Mesothelial cell of epicardium (in vitro differentiated cells): ENCODE measurements at regions not wholly inside any gene's neighbourhood (a gene's known extent, or its start where the extent isn't known, plus 50 kb on each side); places are given as distances from the start of the nearest gene placed in this dataset.

Experiments
- DNase-seq, 2 experiments: peaks; one replicate each; pipeline ENCODE4 v3.0.0; 2021; ENCODE audit warnings: low spot score in 2 of 2; ENCODE audit not compliant: unreplicated experiment in 2 of 2
- H3K27ac Mint-ChIP-seq: 2 replicates; pipeline ENCODE4 v1.8.0; 2021; ENCODE audit warnings: mixed read lengths
- H3K27me3 Mint-ChIP-seq: 2 replicates; pipeline ENCODE4 v1.8.0; 2021; ENCODE audit warnings: low read depth, mixed read lengths
- H3K36me3 Mint-ChIP-seq: 2 replicates; pipeline ENCODE4 v1.8.0; 2021; ENCODE audit warnings: mixed read lengths
- H3K4me1 Mint-ChIP-seq: 2 replicates; pipeline ENCODE4 v1.8.0; 2021; ENCODE audit warnings: mixed read lengths
- H3K4me3 Mint-ChIP-seq: 2 replicates; pipeline ENCODE4 v1.8.0; 2021; ENCODE audit warnings: mild to moderate bottlenecking, moderate library complexity, mixed read lengths
- H3K9me3 Mint-ChIP-seq: 2 replicates; pipeline ENCODE4 v1.8.0; 2021; ENCODE audit warnings: mixed read lengths
- CTCF ChIP-seq: fragments of 200-600 bp; sonication (generic); IDR thresholded peaks from one replicate; pipeline ENCODE4 v1.5.0; 2021; ENCODE audit warnings: antibody characterized with exemption; ENCODE audit not compliant: unreplicated experiment

DNA sequence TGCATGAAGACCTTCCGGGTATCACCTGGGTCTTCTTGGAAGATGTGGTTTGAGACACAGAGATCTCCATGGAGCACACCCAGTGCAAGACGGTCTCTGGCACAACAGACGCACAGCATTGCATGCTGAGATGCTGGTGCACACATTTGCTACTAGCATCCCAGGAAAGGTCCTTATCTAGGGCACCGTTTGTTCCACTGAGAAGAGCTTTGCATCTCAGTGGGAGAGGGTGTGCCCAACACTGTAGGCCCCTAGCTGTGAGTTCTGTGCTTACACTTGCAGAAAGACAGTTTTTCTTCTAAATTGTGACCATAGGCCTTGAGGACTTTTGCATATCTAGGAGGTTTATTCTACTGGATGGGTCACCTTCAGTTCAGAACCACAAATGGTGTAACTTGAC, 554.1 kb downstream of the MATN1 start:
- no peak for TF ChIP-seq CTCF
- peaks cover 46% of the 10 kb centered on the region for H3K27me3 Mint-ChIP-seq
- no peaks in the 10 kb centered on the region for H3K4me1 Mint-ChIP-seq
- no peak overlapping the region for H3K27ac Mint-ChIP-seq
- H3K36me3 Mint-ChIP-seq: no peaks in the 10 kb centered on the region
- H3K4me3 Mint-ChIP-seq: no peak overlapping the region
- peaks cover 4% of the 10 kb centered on the region for H3K9me3 Mint-ChIP-seq
- DNase-seq: no peak

- Mint-ChIP-seq H3K36me3 (no peaks in the 10 kb centered on the region), H3K9me3 (peaks cover 4% of the 10 kb centered on the region), H3K27ac (no peak overlapping the region), H3K4me3 (no peak overlapping the region), H3K27me3 (peaks cover 47% of the 10 kb centered on the region), H3K4me1 (no peaks in the 10 kb centered on the region)
- DNase-seq: no peak
- no peak for TF ChIP-seq CTCF
These were observed 557.2 kb downstream of the MATN1 start for GRCh38 chr1:30166174-30166573.

DNA sequence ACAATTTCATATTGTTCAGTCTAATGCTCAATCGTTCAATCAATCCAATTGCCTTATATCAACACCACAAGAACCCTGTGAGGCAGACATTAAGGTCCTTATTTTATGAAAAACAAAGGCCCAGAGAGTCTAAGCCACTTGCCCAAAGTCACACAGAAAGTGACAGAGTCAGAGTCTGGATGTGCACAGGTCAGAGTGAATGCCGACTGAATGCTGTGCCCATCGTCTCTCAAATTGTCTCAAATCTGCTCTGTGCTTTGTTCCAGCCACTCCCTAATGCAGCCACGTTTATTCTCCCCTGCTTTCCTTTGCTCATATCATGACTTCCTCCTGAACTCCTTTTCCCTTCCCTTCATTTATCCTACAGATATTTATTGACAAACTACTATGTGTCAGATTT, 558.3 kb downstream of the MATN1 start:
- Mint-ChIP-seq H3K27me3 (peaks cover 46% of the 10 kb centered on the region), H3K27ac (no peak overlapping the region), H3K4me3 (no peak overlapping the region), H3K36me3 (no peaks in the 10 kb centered on the region), H3K9me3 (peaks cover 4% of the 10 kb centered on the region), H3K4me1 (no peaks in the 10 kb centered on the region)
- no peak for TF ChIP-seq CTCF
- no peak for DNase-seq

DNA sequence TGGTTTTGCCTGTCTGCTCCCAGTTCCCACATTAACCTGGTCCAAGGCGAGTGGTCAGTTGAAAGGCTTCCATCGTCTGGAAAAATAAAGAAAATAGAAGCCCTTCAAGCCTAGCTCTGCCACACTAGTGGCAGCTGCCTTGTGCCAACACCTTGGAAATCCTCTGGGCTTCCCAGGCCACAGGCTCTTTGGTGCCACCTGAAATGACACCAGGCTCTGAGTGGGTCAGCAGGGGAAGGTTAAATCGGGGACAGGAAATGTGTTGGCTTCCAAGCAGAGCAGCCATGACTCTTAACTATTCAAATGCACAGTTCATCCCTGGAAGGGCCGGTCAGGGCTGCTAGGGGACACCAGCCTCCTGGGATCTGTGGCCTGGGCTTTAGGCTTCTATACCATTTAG, 558.7 kb downstream of the MATN1 start:
- Mint-ChIP-seq H3K9me3 (peaks cover 4% of the 10 kb centered on the region), H3K27ac (no peak overlapping the region), H3K4me1 (no peaks in the 10 kb centered on the region), H3K36me3 (no peaks in the 10 kb centered on the region), H3K4me3 (no peak overlapping the region), H3K27me3 (peaks cover 46% of the 10 kb centered on the region)
- DNase-seq: no peak
- TF ChIP-seq CTCF: no peak

DNA sequence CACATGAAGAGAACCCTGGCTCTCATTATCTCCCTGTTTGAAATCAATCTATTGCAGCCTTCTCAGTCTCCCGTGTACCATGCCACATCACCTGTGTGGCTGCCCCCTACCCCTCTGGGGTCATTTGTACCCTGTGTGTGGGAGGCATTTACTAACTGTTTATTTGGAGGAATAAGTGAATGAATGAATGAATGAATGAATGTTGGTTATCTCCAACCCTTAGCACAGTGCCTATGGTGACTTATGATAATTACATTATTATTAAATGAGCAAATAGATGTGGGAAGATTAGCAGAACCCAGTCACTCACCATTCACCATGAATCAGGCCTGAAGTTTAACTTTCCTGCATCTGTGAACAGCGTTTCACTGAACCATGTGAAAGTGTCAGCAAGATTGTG, 560.8 kb downstream of the MATN1 start:
- Mint-ChIP-seq H3K36me3 (no peaks in the 10 kb centered on the region), H3K4me3 (no peak overlapping the region), H3K27me3 (peaks cover 45% of the 10 kb centered on the region), H3K27ac (no peak overlapping the region), H3K4me1 (peaks cover 5% of the 10 kb centered on the region), H3K9me3 (no peaks in the 10 kb centered on the region)
- DNase-seq: no peak
- no peak for TF ChIP-seq CTCF

DNA sequence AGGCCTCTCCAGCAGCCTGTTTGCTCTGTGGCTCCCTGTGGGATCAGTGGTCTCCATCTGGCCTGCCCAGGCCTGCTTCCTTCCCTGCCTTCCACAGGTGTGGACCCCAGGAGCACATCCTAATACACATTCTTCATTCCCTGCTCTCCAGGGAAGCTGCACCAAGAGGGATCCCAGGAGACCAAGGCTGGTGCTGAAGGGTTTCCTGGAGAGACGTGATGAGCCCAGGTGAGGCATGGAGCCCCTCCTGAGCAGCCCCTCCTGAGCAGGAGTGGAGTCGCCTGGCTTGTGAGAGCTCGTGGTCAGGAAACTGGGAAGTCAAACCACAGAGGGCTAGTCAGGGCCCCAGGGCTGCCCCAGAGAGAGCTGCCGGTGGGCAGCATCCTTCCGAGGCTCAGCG, 561.4 kb downstream of the MATN1 start:
- Mint-ChIP-seq H3K9me3 (no peaks in the 10 kb centered on the region), H3K4me1 (peaks cover 5% of the 10 kb centered on the region), H3K36me3 (no peaks in the 10 kb centered on the region), H3K4me3 (no peak overlapping the region), H3K27me3 (peaks cover 44% of the 10 kb centered on the region), H3K27ac (no peak overlapping the region)
- no peak for TF ChIP-seq CTCF
- DNase-seq: no peak
